GM19467 (cell line): ENCODE measurements at regions not wholly inside any gene's neighbourhood (a gene's known extent, or its start where the extent isn't known, plus 50 kb on each side); places are given as distances from the start of the nearest gene placed in this dataset.
"Not testable (repeated sequence)": the region's sequence is repeated elsewhere in the genome, so short reads cannot be mapped to it uniquely, and the experiment has no call there.

Source experiments
- ATAC-seq: cut with Tn5 transposase; IDR thresholded peaks from one replicate; pipeline ENCODE4 v1.9.1; 2021; ENCODE audit warnings: mild to moderate bottlenecking, moderate library complexity; ENCODE audit not compliant: unreplicated experiment

DNA sequence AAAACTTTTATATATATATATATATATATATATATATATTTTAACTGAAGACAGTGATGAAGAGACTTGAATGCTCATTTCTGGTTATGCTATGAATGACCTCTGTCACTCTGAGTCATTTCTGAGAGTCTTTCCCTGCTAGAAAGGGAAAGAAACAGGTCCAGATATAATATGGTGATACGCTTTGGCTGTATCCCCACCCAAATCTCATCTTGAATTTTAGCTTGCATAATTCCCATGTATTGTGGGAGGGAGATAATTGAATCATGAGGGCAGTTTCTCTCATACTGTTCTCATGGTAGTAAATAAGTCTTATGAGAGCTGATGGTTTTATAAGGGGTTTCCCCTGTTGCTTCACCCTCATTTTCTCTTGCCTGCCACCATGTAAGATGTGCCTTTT lies 254.1 kb upstream of the IGFBP7 start:
- ATAC-seq = no peak

DNA sequence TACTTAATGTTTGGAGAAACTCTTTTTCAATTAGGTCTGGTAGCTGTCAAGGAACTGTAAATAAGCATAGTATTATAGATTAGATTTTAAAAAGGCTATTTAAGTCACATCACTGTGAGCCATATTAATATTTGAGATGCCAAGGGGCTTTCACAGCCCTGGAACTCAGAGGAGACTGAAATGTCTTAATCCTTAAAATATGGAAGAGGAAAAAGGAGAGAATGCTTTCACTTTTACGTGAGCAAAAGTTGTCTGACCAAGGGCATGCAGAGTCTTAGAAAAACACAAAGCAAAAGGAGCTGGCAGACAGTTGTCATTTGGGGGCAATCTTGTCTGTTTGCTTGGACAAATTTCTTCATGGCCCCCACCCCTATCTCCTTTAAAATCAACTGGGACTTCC lies 253.2 kb upstream of the IGFBP7 start:
- ATAC-seq = no peak

DNA sequence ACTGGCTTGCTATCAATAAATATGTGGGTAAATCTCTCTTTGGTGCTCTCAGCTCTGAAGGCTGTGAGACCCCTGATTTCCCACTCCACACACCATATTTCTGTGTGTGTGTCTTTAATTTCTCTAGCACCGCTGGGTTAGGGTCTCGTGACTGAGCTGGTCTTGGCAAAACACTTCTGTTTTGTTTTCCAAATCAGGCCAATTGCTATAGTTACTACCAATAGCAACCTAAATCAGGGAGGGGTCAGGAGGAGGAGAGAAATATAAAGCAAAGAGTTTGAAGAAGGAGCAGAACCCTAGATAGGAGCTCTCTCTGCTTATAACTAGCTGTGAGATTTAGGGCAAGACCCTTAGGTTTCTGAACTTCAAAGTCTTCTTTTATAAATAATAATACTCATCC lies 250.5 kb upstream of the IGFBP7 start:
- ATAC-seq = no peak

DNA sequence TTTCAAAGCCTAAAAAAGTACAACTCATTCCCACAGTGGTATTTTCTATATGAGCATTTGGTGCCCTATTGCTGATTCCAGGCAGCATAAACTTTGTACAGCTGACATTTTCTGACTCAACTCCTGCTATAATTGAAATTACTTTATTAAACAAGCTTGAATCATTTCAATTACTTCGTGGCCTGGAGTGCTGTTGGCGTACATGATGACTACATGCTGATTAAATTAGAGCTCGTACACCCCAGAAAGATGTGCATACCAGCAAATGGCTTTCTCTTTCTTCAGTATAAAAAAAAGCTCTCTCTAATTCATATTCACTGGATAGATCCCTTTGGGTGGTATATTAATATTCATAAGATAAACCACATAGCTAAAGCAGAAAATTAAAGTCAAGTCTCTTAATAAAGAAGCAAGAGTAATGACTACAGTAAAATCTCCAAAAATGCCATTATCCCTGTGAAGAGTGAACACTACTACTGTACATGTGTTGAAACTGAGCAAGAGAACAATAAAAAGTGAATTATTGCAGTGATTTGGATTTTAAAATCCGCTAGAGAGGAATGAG lies 245.0 kb upstream of the IGFBP7 start:
- no peak for ATAC-seq

DNA sequence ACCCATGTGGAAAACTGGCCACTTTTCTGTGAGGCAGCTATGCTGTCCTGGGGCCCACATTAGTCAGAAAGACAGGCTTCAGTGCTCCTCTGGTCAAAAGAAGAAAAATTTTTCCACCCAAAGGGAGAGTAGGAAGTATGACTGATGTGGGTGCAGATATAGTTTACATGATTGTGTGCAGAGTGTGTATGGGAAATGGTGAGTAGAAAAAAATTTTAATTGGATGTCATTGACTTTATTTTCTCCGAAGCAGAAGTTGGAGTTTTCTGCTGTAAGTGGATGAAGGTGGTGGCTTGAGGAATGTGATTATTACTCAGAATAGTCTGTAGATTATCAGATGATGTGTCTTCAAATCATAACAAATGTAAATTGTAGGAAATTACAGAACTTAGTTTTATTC lies 241.5 kb upstream of the IGFBP7 start:
- no peak for ATAC-seq

DNA sequence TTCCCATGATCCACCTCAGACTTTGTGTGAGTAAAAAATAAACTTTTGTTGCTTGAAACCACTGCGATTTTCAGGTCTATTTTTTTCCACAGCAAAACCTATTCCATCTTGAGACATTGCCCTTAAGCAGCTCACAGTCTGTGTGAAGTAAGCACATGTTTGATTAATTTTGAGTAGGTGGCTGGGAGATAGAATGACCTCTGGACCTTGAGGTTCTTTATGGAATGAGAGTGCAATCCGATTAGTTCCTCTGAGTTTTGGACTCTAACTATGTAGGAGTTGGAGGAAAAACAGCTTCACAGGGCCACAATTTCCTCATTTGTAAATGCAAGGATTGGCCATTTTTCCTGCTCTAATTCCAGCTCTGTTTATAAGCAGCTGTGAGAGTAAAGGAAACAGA lies 234.1 kb upstream of the IGFBP7 start:
- ATAC-seq = no peak

DNA sequence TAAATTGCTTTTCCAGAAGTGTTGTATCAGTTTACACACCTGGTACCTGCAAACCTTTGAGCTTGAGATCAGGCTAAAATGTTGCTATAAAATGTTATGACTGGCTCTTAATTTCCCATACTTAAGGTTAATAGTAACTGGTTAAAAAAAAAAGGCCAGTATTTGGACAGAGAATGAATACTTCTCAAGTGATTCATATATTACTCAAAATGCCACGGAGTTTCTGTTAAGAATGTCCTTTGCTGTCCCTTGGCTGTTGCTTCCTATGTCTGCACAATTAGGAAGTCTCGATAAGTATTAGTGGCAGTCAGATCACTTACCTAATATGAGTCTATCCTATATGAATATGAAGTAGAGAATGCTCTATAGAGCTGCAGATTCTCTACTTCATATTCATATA lies 232.2 kb upstream of the IGFBP7 start:
- no peak for ATAC-seq

DNA sequence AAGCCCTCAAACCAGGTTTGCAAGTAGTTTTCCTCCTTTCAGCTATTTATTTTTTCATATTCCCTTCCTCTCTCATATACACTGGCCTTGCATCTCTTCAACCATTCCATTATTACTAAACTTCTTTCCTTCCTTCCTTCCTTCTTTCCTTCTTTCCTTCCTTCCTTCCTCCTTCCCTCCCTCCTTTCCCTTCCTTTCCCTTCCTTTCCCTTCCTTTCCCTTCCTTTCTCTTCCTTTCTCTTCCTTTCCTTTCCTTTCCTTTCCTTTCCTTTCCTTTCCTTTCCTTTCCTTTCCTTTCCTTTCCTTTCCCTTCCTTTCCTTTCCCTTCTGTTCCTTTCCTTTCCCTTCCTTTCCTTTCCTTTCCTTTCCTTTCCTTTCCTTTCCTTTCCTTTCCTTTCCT lies 228.7 kb upstream of the IGFBP7 start:
- not testable (repeated sequence) for ATAC-seq

DNA sequence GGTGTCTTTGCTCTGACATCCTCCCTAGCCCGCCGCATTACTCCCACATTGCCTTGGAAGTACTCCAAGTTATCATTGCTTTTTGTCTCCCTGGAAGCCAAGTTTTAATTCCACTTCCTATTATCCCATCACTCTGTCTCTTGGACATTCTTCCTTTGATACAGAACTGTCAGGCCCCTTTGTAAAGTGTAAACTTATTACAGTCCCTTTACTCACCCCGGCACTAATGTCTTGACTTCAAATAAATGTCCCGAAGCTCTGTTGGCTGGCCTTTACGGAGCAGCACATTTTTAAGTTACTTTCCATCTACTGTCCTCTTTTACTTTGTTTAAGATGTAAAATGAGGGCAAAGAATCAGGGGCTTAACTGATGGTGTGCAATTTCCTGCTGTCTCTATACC lies 223.5 kb upstream of the IGFBP7 start:
- no peak for ATAC-seq

DNA sequence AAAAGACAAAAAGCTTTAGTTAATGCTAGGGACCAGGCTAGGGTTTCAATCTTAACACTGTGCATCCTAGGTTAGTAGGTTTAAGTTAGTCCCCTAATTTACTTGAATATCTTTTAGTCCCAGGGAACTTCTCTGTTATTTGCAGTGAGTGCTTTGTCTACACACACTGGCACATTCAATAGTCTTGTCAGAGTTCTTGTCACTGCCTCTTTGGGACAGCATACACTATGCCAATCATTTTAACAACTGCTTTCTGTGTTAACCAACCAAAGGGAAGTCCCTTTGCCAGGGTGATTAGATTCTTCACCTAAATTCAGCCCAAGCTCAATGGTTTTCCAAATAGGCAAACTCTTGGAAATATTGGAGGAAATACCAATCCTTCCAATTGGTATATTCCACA lies 221.8 kb upstream of the IGFBP7 start:
- no peak for ATAC-seq

DNA sequence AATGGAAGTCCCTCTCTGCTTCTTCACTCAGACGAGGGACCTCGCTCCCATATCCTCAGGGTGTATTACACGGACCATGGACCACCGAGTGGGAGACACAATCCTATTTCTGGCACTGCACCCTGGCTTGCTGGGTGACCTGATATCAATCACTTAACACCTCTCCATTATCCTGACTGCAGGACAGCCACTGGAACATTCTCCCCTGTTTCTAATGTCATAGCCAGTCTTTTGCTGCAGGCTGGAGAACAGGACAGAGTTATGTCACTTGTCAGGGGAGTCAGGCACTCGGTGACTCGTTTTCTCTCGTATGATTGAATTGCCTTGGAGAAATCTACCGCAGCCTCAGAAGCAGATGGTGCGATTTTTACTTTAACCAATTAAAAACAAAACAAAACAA lies 219.1 kb upstream of the IGFBP7 start:
- no peak for ATAC-seq

DNA sequence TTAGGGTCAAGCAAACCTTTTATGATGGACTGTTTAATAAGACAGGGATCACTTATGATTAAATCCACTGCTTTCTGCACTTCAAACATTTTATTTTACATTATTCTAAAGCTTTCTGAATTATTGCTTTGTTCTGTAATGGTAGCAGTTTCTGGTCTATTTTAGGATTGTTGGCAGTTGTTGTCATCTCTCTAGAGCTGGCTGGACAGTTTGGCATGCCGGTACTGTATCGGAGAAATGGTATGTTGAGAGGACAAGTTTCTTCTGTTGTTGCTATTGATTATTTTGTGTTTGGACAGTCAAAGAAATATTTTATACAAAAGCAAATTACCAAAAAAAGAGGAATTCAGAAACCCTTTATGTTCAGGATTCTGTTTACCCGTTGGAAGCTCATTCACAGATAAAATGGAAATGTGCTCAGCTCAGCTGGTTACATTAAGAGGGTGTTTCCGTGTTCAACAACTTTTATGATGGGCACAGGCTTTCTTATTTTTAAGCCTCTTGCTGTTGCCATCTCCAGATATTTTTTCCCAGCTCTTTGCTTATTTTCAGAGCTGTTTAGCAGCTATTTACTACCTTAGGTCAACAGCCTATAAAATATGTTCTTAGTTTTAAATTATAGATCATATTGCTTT lies 214.6 kb upstream of the IGFBP7 start:
- ATAC-seq = no peak

DNA sequence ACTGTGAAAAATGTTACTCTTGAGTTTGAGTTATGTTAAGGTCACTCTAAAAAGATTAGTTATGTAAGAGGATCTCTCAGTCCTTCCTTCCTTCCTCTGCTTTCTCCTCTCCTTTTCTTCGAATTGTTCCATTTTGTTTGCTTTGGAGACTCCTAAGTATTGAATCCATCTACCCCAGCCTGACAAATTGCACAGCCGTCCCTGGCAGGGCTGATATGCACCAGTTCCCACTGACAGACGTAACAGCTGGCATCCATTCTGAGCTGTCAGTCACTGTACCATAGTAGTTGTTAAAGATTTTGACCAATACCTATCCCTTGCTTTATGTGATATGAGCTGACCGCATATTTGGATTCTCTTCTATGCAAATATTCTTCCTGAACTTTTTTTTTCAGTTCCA lies 210.7 kb upstream of the IGFBP7 start:
- ATAC-seq = no peak

DNA sequence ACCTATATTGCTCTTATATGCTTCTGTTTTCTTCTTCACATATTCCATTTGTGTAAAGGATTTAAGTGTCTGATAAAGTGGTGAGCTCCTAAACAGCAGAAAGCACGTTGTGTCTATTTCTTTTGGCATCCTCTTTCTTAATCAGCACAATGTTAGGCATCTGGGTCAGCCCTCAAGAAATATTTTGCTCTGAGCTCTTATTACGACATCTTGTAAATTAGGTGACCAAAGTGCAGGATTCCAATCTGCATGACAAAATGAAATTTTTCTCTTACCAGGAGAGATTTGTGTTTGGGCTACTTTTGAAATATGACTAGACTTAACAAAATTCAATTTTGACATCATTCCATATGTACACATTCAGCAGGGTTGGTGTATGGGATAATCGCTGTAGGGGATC lies 210.0 kb upstream of the IGFBP7 start:
- ATAC-seq = no peak

DNA sequence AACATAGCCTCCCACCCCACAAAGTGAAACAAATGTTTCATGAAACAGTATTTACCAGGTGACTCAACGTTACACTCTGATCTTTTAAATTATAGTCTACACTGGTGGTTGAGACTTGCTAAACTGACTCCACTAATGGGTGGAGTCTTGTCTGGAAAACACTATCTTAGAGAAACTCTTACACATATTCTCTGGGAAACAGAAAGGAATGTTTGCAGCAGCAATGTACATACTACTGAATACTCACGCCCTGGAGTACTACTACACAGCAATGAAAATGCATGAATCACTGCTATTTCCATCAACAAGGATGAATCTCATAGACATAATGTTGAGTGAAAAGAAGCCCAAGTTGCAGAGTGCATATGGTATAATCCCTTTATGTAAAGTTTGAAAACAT lies 208.5 kb upstream of the IGFBP7 start:
- no peak for ATAC-seq

DNA sequence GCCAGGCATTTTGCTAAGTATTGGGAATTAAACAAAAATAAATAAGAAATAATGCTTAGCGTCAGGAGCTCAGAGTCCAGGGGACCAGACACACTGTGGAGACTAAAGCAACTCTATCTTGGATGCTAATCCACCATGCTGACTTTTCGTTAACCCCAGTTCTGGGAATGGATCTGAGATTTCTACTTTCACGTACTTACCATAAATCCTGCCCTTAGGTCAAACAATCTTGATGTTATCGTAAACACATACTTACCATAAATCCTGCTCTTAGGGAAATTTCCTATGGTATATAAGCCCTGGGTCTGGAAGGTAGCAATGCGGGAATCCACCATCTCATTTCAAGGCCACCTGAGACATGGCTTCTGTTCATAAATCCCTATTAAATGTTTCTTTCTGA lies 204.5 kb upstream of the IGFBP7 start:
- no peak for ATAC-seq

DNA sequence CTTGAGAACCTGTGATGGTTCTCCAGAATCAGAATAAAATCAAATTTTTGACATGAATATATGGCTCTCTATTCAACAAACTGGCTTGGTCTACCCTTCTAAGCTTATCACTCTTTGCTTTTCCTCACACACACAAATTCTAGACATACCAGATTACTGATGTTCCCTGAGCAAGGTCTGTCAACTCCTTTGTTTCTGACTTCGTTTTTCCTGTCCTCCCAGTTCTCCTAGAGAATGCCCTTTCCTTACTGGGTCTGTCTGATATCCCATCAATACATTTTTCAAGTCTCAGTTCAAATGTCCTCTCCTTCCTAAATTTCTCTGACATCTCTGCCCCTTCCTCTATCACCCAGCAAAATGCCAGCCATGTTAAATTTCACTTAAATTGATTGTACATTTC lies 202.1 kb upstream of the IGFBP7 start:
- ATAC-seq = no peak

DNA sequence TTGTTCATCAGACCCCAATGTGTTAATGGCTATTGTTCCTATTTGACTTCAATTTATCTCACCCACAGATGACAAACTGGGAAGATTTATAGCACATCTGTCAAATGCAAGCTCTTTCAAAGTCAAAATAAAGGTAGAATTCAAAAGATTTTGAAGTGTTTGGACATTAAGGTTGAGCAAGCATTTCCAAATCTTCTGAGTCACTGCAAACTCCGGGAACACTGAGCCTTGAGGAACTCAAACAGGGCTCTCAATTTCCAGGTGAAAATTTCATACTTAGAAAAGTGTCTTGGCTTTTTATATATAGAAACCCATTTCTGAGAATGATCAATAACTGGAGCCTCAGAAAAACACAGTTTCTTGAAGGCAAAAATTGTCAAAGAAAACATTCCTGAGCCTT lies 199.5 kb upstream of the IGFBP7 start:
- ATAC-seq = no peak

DNA sequence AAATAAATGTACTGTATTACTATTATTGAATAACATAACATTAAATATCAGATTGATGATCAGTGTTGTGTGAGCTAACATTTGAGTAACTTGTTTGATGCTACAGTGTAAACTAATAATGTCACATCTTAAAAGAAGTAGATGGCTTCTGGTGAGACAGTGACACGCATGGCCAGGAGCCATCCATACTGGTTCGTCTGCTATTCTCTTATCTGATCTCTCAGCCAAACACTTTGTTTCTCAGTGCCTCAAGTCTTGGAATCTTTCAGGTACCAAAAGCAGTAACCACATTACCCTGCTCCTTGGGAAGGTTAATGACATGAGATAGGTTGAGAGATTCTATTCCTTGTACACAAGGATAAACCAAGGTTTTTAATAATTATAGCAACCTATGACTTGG lies 198.1 kb upstream of the IGFBP7 start:
- no peak for ATAC-seq

DNA sequence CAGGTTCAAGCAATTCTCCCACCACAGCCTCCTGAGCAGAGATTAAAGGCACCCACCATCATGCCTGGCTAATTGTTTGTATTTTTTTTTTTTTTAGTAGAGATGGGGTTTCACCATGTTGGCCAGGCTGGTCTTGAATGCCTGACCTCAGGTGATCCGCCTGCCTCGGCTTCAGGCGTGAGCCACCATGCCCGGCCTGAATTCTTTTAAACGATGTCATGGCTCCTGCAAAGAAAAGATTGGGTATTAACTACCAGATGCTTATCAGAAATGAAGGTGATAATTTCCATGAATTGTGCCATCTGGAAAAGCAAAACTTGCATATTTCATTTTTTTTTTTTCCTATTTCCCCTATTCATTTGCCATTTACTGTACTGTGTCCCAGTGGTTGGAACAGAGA lies 195.7 kb upstream of the IGFBP7 start:
- ATAC-seq = no peak

DNA sequence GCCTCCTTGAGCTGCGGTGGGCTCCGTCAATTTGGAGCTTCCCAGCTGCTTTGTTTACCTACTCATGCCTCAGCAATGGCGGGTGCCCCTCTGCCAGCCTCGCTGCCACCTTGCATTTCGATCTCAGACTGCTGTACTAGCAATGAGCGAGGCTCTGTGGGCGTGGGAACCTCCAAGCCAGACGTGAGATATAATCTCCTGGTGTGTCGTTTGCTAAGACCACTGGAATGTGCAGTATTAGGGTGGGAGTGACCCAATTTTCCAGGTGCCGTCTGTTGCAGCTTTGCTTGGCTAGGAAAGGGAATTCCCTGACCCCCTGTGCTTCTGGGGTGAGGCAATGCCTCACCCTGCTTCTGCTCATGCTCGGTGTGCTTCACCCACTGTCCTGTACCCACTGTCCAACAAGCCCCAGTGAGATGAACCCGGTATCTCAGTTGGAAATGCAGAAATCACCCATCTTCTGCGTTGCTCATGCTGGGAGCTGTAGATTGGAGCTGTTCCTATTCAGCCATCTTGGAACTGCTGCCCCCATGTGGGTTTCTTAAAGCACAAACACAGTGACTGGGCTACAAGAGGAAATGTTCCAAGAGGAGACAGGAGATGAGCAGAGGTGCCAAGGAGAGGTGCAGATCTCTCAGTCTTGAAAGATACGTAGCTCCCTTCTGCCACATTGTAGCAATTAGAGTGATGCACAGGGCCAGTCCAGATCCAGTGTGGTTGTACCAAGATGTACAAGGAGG lies 193.0 kb upstream of the IGFBP7 start:
- ATAC-seq = no peak

DNA sequence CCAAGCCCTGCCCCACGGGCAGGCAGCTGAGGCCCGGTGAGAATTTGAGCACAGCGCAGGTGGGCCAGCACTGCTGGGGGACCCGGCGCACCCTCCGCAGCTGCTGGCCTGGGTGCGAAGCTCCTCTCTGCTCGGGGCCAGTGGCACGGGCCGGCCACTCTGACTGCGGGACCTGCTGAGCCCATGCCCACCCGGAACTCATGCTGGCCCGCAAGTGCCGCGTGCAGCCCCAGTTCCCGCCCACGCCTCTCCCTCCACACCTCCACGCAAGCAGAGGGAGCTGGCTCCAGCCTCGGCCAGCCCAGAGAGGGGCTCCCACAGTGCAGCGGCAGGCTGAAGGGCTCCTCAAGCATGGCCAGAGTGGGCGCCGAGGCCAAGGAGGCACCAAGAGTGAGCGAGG lies 190.1 kb upstream of the IGFBP7 start:
- ATAC-seq = not testable (repeated sequence)

DNA sequence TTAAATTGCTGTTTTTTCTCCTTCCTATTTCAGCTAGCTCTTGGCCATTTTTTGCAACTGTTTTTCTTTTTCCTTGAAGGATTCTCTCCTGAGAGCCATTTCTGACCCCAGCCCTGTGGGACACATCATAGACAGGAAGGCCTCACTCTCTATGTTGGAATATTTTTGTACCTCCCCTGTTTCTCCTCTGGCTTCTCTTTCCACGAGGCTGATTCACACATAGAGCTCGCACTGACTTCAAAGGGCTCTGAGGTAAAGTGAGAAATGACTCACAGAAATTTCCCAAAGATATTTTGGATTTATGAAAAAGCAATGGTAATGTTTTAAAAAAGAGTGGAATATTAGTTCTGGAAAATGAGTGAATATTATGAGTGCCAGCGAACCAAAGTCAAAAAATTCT lies 181.7 kb upstream of the IGFBP7 start:
- no peak for ATAC-seq
